CD4-positive, alpha-beta T cell treated with Interleukin-17A for 1 hour (primary cell): ENCODE measurements at regions not wholly inside any gene's neighbourhood (a gene's known extent, or its start where the extent isn't known, plus 50 kb on each side); places are given as distances from the start of the nearest gene placed in this dataset.
"Not testable (repeated sequence)": the region's sequence is repeated elsewhere in the genome, so short reads cannot be mapped to it uniquely, and the experiment has no call there.

Experiments
- DNase-seq: peaks from one replicate; pipeline ENCODE4 v3.0.0-alpha.2; 2020

DNA sequence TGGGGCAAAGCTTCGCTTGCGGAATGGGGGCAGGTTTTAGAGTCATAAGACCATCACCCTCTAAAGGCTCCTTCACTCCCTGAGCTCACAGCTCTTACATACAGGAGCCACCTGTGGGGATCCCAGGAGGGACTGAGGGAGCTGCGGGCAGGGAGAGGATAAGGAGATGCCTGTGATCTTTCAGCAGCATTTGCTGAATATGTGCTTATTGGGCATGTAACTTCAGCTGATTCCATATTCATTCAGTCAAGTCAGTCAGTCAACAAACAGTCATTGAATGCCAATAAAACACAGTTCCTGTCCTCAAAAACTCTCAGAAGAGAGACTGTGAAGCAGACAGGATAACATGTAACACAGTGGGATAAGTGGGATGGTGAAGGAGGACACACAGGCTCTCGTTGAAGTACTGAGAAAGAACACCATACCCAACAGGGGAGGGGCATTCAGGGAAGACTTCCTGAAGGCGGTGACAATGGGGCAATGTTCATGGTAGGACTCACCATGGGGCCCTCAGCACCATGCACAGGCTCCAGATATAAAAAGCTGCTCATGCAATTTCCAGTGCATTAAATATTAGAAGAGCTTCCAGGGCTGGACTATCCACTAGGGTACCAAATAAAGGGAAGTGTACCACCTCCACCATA, 240.9 kb downstream of the UACA start:
- no peak for DNase-seq

DNA sequence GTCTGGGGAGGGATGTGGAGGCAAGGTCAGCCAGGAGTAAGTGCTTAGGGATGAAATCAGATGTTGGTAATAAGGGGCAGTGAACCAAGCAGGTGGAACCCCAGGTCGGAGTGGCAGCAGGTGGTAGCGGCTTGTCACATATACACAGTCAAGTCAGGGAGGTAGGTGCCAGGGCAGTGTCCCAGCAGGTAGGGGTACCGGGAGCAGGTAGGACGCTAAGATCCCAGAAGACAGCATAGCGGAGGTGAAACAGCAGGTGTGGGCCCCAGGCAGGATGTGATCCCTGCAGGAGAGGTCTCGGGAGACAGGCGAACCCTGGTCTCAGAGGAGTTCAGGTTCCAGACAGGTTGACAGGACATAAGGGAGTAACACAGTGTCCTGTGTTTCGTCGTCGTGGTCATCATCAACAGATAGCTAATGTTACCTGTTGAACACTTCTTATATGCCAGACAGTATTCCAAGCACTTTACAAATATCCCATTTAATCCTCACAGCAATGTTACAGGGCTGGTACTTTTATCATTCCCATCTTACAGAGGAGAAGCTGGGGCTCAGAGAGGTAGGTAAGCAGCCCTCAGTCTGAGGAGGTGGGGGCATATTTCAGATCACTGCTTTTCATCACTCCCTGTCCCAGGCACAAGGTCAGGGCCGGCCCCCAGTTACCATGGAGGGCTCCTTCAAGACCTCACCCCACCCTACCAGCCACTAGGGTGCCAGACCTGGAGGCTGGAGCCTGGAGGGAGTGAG, 241.6 kb downstream of the UACA start:
- DNase-seq: no peak

DNA sequence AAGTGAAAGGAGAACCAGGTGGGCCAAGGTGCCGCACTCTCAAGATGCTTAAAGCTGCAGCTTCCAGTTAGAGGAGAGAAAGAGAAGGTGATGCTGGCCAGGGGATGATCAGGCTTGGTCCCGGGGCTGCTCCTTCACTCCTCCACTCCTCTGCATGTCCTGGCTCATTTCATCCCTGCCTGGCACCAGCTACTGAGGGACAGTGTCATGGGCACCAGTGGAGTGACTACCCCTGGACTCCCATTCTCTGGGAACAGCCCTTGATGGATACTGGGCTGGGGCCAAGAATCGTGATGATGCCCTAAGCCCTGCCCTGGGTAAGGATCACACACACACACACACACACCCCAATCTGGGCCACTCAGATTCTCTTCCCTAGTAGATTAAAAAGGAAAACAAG, 243.7 kb downstream of the UACA start:
- DNase-seq: no peak

DNA sequence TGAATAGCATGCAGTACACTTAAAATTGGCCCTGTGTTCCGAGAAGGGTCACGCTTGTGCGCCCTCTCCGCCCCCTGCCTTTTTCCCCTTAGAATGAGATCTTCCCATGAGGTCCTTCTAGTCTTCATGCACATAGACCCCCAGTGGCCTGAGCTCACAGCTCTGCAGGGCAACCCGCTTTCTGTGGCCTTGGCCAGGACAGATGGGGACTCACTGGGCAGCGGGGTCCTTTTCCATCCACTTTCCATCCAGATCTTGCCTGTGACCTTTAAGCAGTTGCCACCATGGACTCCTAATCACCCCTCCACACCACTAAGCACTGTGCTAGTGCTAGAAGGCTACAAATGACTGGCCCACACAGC, 244.4 kb downstream of the UACA start:
- no peak for DNase-seq

DNA sequence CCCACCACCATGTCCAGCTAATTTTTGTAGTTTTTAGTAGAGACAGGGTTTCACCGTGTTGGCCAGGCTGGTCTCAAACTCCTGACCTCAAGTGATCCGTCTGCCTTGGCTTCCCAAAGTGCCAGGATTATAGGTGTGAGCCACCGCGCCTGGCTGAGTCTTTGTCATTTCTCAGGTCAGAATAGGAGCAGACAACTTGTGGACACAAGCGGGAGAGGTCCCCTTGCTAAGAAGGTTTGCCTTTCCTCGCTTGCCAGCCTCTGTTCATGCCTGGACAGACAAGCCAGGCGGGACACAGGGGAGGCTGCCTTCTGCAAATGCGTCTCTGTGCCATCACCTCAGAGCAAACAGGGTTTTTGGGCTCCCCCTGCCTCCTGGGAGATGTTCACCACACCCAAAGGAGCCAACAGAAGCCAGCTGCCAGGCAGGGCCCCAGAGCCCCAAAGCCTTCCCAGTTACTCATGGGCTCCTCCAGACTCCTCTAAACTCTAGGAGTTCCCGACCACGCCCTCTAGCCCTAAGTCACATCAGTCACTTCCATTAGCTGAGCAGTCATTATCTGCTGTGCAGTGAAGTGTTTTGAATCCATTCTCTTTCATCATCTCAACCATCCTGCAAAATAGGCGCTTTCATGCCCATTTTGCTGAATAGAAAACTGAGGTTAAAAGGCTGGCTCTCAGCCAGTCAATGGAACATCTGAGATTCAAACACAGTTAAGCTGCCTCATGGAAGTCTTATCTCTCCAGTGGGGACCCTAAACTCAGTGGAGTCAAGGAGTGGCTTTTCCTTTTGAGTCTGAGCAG, 245.0 kb downstream of the UACA start:
- no peak for DNase-seq

DNA sequence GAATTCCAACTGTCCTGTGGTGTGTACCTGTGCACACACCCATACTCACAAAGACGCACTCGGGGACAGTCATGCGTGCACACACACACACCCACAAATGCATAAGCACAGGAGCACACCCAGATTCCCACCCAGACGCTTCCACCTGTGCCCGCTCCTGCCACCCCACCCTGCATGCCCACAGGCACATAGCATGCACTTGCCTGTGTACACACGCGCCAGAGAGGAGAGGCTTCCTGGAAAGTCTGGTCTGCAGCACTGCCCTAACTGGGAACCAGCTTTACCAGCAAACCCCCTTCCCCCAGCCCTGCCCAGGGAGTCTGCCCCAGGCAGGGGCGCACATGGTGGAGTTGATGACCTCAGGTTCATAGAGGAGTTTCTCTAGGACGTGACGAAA, 246.2 kb downstream of the UACA start:
- DNase-seq: no peak

DNA sequence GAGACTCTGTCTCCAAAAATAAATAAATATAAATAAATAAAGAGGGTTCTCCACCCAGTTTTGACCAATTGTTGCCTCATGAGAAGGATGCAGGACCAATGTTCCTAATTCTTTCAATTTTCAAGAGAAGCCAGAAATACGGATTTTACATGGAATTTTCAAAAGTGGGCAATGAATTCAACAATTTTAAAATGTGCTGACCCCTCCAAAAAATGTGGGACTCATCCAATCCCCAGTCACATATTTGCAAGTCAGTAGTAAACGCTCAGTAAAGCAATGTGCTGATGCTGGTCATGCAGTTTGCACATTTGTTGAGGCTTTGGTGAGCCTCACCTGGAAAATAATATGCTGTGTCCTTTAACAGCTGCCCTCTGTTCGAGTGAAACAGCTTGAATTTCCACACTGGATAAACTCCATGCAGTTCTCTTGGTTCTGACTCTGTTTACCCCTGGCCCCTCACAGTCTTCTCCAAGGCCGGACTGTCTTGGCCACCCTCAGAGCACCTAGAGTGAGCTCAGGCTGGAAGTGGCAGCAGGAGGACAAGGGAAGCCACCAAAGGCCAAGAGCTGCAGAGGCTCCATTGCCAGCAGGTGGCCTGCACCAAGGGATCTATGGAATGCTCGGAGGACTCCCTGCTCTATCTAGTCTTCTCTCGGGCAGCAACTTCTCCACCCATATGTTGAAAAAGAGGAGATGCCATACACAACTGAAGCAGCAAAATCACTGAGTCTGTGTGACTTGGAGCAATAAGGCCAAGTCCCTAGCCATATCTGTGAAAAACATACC, 246.8 kb downstream of the UACA start:
- DNase-seq: no peak

DNA sequence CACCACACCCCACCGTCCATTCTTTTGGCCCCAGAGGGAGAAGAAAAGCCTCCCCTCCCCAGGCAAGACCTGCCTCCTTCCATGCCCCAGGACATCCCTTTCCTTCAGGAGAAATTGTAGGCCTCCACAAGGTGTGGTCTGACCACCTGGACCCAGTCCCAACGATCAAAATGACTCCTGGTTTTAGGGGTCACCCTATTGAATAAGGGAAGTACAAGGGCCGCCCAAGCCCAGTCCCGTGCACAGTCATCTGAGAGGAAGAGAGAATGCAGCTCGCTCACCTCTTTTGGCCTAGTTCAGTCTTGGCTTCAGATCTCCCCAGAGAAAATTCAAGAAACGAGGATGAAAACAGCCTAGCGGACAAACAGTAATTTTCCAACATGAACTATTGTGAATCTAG, 249.1 kb downstream of the UACA start:
- DNase-seq: no peak

DNA sequence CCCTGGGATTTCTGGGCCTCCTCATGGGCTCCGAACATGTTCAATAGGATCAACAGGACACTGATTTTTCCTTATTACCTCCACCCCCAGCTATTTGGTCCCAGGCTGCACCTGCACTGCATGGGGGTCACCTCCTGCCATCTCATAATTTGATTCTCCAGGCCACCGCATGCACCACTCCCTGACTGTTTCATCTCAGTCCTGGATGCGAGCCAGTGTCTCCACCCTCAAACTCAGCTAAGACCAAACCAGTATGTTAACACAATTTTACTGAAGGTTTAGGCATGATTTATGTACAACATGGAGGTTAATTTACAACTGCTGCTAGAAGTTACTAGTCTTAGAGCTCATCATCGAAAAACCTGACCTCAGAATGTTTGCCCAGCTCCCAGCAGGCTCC, 249.5 kb downstream of the UACA start:
- DNase-seq: no peak

DNA sequence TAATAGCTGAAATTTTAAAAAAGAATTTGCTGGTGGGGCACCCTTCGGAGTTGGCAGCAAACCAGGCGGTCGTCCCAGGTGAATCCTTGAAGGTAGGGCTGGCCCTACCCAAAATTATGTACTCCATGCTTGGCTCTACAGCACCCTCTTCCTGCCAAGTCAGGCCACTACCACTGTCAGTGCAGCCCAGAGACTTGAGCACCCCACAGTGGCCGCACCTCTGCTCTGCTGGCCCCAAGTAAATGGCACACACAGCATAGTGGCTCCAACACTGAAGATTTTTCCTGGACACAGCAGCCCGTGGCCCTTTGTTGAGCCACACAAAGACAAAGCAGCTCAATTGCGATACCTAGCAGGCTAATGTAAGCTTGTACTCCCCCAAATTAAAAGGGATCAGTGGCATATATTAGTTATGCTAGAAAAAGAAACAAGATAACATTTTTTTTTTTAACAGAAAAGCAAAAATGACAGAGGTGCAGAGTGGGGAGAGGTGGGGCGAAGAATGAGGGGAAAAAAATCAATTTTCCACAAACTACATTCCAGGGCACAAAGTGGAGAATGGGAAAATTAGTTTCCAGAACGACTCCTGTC, 250.5 kb downstream of the UACA start:
- DNase-seq: peak; percentile 68

DNA sequence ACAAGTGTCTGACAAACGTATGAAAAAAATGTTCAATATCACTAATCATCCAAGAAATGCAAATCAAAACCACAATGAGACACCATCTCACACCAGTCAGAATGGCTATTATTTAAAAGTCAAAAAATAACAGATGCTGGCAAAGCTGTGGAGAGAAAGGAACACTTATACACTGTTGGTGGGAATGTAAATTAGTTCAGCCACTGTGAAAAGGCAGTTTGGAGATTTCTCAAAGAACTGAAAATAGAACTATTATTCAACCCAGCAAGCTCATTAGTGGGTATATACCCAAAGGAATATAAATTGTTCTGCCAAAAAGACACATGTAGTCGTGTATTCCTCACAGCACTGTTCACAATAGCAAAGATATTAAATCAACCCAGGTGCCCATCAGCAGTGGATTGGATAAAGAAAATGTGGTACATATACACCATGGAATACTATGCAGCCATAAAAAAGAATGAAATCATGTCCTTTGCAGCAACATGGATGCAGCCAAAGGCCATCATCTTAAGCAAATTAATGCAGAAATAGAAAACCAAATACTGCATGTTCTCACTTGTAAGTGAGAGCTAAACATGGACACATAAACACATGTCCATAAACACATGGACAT, 251.3 kb downstream of the UACA start:
- DNase-seq: not testable (repeated sequence)

DNA sequence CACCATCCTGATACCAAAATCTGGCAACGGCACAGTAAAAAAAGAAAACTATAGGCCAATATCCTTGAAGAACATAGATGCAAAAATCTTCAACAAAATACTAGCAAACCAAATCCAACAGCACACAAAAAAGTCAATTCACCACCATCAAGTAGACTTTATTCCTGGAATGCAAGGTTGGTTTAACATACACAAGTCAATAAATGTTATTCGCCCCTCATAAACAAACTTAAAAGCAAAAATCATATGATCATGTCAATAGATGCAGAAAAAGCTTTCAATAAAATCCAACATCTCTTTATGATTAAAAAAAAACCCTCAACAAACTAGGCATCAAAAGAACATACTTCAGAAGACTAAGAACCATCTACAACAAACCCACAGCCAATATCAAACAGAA, 252.9 kb downstream of the UACA start:
- DNase-seq: no peak

DNA sequence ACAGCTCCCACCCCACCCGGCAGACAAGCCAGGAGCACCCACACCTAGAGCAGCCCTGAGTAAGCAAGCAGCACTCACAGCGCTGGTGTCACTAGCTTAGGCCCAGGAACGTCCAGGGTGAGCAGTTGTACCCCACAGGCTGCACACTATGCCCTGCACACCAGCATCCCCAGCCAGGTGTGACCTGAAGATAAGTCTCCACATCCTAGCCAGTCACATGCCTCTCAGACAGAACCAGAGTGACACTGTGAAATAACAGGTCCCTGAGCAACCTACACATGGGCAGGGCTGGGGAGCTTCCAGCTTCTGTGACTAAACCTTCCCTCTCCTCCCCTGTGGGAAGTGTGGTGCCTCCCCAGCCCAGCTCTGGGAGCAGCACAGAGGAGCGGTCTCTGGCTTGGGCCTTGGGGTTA, 253.6 kb downstream of the UACA start:
- no peak for DNase-seq

DNA sequence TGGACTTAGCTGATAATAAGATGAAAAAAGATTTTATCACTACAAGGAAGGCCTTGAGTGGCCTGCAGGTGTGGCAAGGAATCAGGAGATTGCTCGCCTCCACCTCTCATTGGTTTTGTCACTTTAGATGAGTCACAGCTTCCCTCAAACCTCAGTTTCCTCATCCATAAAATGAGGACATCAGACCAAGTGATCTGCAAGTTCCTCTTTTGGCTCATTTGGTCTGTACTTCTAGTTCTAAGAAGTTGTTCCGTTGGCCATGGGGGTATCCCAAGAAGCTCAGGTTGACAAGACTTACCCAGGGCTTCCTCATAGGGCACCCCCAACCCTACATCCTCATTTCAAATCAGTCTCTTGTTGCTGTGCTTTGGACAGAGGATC, 254.1 kb downstream of the UACA start:
- DNase-seq: peak; percentile 34

DNA sequence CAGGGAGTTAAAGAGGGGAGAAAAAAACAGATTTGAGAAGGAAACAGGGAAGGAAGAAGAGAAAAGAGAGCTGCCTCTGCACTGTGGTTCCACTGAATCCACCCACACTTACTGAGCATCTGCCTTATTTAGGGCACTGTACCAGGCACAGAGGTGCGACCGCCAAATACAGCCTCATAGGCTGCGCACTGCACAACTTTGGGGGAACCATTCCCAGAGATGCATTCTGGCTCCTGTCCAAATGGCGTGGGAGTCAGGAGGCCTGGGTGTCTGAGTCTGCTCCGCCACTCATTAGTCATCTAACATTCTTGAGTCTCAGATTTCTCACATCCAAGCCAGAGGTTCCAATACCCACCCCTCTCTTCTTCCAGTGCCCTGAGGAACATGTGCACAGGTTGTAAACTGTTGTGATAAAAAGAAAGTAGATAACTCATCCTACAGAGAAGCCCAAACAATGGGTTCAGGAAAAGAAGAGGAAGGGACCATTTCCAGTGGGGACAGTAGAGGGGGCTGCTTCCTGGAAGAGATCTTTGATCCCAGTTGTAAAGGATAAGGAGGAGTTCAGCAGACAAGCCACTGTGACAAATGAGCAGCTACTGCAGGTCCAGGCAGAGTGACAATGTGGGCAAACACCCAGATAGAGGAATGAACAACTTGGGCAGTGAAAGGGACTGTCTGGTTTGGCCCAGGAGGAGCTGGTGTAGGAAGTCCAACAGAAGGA, 254.6 kb downstream of the UACA start:
- no peak for DNase-seq

DNA sequence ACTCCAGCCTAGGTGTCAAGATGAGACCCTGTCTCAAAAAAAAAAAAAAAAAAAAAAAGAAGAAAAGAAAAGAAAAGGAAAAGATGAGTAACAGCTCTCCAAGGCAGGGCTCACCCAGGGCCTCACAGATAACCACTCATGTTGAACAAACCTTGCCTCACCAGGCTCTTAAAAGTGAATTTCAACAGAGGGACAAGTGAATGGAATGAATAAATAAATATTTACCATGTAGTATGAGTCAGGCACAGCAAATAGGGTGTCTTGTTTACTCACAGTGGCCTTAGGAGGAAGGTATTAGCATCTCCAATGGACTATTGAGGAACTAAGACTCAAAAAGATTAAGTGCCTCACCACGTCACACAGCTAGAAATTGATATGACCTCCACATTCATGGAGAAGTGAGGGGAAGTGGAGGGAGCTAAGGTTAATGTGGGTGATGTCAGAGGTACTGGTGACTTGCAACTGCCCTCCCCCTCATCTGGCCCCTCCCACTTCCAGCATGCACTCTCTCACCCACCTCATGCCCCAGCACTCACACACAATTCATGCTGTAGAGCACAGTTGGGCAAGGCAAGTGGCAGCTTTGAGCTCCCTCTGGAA, 255.5 kb downstream of the UACA start:
- DNase-seq: peak; percentile 40

DNA sequence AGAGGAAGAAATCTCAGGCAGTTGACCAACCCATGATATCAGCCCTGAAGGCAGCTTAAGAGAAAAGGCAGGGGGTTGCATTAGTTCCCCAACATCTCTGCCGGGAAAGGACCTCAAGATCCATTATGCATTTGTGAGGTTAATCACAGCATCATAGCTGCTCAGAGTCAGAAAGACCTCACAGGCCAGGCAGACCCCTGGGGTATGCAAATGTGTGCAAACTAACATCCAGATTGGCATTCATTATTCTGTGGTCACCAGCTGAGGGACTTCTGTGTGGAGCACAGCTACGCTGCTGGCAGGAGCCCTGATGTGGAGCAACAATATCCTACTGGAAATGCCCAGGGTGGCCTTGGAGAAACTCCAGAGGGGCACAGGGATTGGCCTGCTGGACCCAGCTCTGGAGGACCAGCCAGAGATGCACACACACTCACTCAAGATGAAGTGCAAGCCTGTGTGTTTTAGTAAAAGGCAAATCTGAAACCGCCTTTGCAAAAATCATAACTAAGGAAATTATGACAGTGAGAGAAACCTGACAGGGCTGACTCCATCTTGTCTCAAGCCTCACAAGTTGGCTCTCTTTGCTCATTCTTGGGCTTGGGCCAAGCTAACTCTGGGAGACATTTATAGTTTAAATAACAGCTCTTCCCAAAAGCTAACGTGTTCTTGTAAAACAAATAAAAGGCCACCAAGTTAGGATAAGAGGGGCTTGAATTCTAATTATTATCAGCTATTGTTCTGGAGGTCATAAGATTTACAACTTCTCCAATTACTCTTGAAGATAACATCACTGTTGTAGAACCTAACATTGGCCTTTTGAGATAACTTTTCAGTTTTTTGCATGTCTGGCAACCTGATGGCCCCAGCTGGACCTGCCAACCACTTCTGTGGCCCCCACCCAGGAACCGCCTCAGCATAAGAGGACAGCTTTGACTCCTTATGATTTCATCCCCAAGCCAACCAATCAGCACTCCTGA, 257.1 kb downstream of the UACA start:
- no peak for DNase-seq

DNA sequence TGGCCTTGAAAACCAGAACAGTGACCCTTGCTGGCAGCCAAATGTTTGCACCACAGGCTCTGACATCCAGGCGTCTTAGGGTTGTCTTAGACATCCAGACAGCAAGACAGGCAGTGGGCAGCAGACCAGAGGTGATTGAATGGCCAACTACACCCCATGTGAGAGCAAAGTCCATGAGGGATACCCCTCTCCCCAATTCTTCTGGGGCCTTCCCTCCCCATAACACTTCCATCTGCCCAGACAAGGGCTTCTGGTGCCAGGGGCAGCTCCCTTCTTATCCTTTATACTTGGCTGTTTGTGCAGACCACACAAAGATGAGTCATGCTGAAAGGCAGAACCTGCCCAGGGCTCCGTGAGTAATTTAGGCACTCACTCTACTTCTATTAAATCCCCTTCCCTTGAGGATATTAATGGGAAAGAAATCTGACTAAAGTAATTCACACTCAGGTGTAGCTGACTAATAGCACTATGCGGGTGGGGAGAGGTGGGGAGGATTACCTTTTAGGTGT, 257.9 kb downstream of the UACA start:
- DNase-seq: no peak

DNA sequence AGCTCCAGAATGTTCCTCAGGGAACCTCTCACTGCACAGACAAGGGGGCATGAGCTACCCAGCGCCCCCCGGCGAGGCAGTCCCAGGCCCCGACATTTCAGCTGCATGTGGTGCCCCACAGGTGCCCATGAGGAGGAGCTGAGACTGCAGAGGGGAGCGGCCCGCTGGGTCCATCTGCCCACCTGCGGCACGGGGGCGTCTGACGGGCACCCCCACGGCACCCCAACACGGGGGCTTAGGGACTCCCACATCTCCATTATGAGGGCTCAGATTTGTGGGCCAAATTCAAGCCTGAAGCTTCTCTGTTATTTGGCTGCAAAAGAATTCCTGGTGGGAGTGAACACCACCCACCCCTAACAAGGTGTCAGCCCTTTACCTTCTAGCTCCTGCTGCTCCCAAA, 258.4 kb downstream of the UACA start:
- no peak for DNase-seq
